SK-N-SH (cell line): ENCODE measurements at regions not wholly inside any gene's neighbourhood (a gene's known extent, or its start where the extent isn't known, plus 50 kb on each side); places are given as distances from the start of the nearest gene placed in this dataset.

Experiments used
- CTCF ChIA-PET: fragments of 300-600, 350-600 bp; formaldehyde crosslinking; extraction: SDS; loops from one replicate; lab custom pipeline; 2021; lab: Yijun Ruan, JAX
- POLR2A ChIA-PET: fragments of 350-600 bp; sonication (Branson Sonifier 250); formaldehyde crosslinking; extraction: SDS; loops from one replicate; lab custom pipeline; 2020; ENCODE audit warnings: antibody characterized with exemption, inconsistent platforms; lab: Yijun Ruan, JAX
- DNase-seq: peaks from one replicate; pipeline ENCODE4 v3.0.0; 2012
- H2AFZ ChIP-seq: fragments of 200-600 bp; sonication (generic); 2 replicates; pipeline ENCODE4 v1.8.1; 2016; ENCODE audit warnings: antibody characterized with exemption, mild to moderate bottlenecking, low read depth
- H3F3A ChIP-seq: fragments of 200-600 bp; sonication (generic); replicated peaks from 2 replicates; pipeline ENCODE3; 2016; ENCODE audit warnings: antibody characterized with exemption, mild to moderate bottlenecking; ENCODE audit not compliant: insufficient read depth
- H3K27ac ChIP-seq, 2 experiments: fragments of 200-500 bp in 1 of 2; fragments of 200-600 bp in 1 of 2; sonication (Bioruptor generic) in 1 of 2; sonication (generic), shearing (Covaris generic) in 1 of 2; 2 replicates each; pipeline versions ENCODE4 v1.5.1 to v1.6.1; 2014 to 2016; ENCODE audit warnings: low read depth in 2 of 2, inconsistent platforms in 1 of 2, low read length in 1 of 2, mild to moderate bottlenecking in 1 of 2, mixed read lengths in 1 of 2
- H3K27me3 ChIP-seq: fragments of 200-600 bp; sonication (generic), shearing (Covaris generic); 2 replicates; pipeline ENCODE4 v1.6.1; 2016; ENCODE audit warnings: mixed run types; ENCODE audit not compliant: insufficient read depth
- H3K36me3 ChIP-seq, 2 experiments: fragments of 200-500 bp in 1 of 2; fragments of 200-600 bp in 1 of 2; sonication (Bioruptor generic) in 1 of 2; sonication (generic) in 1 of 2; replicated peaks in 1 of 2; 2 replicates each; pipeline versions ENCODE3 to v1.5.1; 2014 to 2016; ENCODE audit warnings: low read length in 1 of 2, mild to moderate bottlenecking in 1 of 2; ENCODE audit not compliant: insufficient read depth in 2 of 2, control insufficient read depth in 1 of 2
- H3K4me1 ChIP-seq, 2 experiments: fragments of 200-500 bp in 1 of 2; fragments of 200-600 bp in 1 of 2; sonication (Bioruptor generic) in 1 of 2; sonication (generic), shearing (Covaris generic) in 1 of 2; 2 replicates each; pipeline versions ENCODE4 v1.5.1 to v1.6.1; 2014 to 2016; ENCODE audit warnings: low read depth in 1 of 2, low read length in 1 of 2, mixed run types in 1 of 2; ENCODE audit not compliant: insufficient read depth in 2 of 2, control insufficient read depth in 1 of 2
- H3K4me2 ChIP-seq: fragments of 200-600 bp; sonication (generic), shearing (Covaris generic); 2 replicates; pipeline ENCODE4 v1.6.1; 2017; ENCODE audit warnings: mixed run types
- H3K4me3 ChIP-seq, 2 experiments: fragments of 200-500 bp in 1 of 2; fragments of 200-600 bp in 1 of 2; sonication (Bioruptor generic) in 1 of 2; sonication (generic), shearing (Covaris generic) in 1 of 2; 2 replicates each; pipeline versions ENCODE4 v1.5.1 to v1.8.1; 2014 to 2016; ENCODE audit warnings: low read depth in 2 of 2, inconsistent platforms in 1 of 2, low read length in 1 of 2, mild to moderate bottlenecking in 1 of 2, mixed read lengths in 1 of 2, moderate library complexity in 1 of 2
- H3K79me2 ChIP-seq: fragments of 200-600 bp; sonication (generic); 2 replicates; pipeline ENCODE4 v1.8.1; 2017; ENCODE audit warnings: mild to moderate bottlenecking; ENCODE audit not compliant: insufficient read depth
- H3K9ac ChIP-seq: fragments of 200-600 bp; sonication (generic); 2 replicates; pipeline ENCODE4 v1.6.1; 2017; ENCODE audit warnings: mixed run types
- H3K9me2 ChIP-seq: fragments of 200-600 bp; sonication (generic); 2 replicates; pipeline ENCODE4 v1.6.1; 2017; ENCODE audit warnings: mixed run types
- H3K9me3 ChIP-seq: fragments of 200-600 bp; sonication (generic); 2 replicates; pipeline ENCODE4 v1.6.1; 2017; ENCODE audit warnings: mixed run types, mild to moderate bottlenecking, moderate library complexity
- H4K20me1 ChIP-seq: fragments of 200-600 bp; sonication (generic); 2 replicates; pipeline ENCODE4 v1.6.1; 2017; ENCODE audit warnings: mild to moderate bottlenecking, mixed run types; ENCODE audit not compliant: insufficient read depth
- CTCF ChIP-seq: fragments of 200-600 bp; sonication (generic); IDR thresholded peaks from 2 replicates; pipeline ENCODE4 v1.6.1; 2017; ENCODE audit warnings: antibody characterized with exemption, mild to moderate bottlenecking, moderate library complexity
- FOSL2 ChIP-seq: IDR thresholded peaks from 2 replicates; pipeline ENCODE4 v1.4.0; 2012; ENCODE audit warnings: low read depth, mild to moderate bottlenecking, moderate library complexity, borderline replicate concordance
- GABPA ChIP-seq: IDR thresholded peaks from 2 replicates; pipeline ENCODE4 v1.4.0; 2012; ENCODE audit warnings: low read depth, mild to moderate bottlenecking
- POLR2AphosphoS5 ChIP-seq: IDR thresholded peaks from 2 replicates; pipeline ENCODE4 v1.6.1; 2012; ENCODE audit warnings: low read depth, low read length
- RAD21 ChIP-seq: IDR thresholded peaks from 2 replicates; pipeline ENCODE4 v1.6.1; 2012; ENCODE audit warnings: mild to moderate bottlenecking, low read length
- REST ChIP-seq: IDR thresholded peaks from 2 replicates; pipeline ENCODE4 v1.6.1; 2012; ENCODE audit warnings: mild to moderate bottlenecking, low read depth, low read length, moderate library complexity
- SIN3A ChIP-seq: IDR thresholded peaks from 2 replicates; pipeline ENCODE4 v1.6.1; 2012; ENCODE audit warnings: low read depth, mild to moderate bottlenecking, low read length, moderate library complexity, borderline replicate concordance
- SMC3 ChIP-seq: IDR thresholded peaks from 2 replicates; pipeline ENCODE4 v1.6.1; 2012; ENCODE audit warnings: low read depth, low read length, improper control_type of control experiment
- TCF12 ChIP-seq: IDR thresholded peaks from 2 replicates; pipeline ENCODE4 v1.4.0; 2012
- WGBS: methylation state at CpG from one replicate; pipeline ENCODE4 v1.1.6; 2017; ENCODE audit warnings: low lambda C conversion rate; 5-methylcytosine and 5-hydroxymethylcytosine counted together

- TF ChIP-seq REST (no peak), GABPA (no peak)
Measured at GRCh38 chr7:115680921-115681320, 349.6 kb downstream of the TFEC start (continued).

GRCh38 chr7:115679976-115680375, 350.6 kb downstream of the TFEC start:
- ChIA-PET POLR2A (no interaction called here), CTCF (interaction anchor here (0.6 to 2.8 kb wide), 7 partner anchors 10 to 1653 kb away, joined by 3 to 10 read pairs (median 5); no protein-coding TSS in a partner anchor)

More at GRCh38 chr7:115679976-115680375, 350.6 kb downstream of the TFEC start:
- peak; percentile 4 for DNase-seq
- H3K4me2 ChIP-seq, result no peak overlapping the region
- H3K9ac ChIP-seq, result no peak overlapping the region
- H3K9me3 ChIP-seq, result no peaks in the 10 kb centered on the region
- H2AFZ ChIP-seq, result no peak overlapping the region
- H4K20me1 ChIP-seq, result no peaks in the 10 kb centered on the region
- no peak overlapping the region for H3K4me3 ChIP-seq
- H3F3A ChIP-seq, result no peaks in the 10 kb centered on the region
- peaks cover 14% of the 10 kb centered on the region; the same call in 1 of the 2 replicates for H3K27me3 ChIP-seq
- 5% methylated on average over 2 of the region's 2 CpGs for WGBS
- no peaks in the 10 kb centered on the region for H3K4me1 ChIP-seq
- H3K36me3 ChIP-seq, result no peaks in the 10 kb centered on the region
- TF ChIP-seq SIN3A, result no peak
- TF ChIP-seq POLR2AphosphoS5, result no peak
- TF ChIP-seq GABPA, result no peak
- TF ChIP-seq CTCF, result peak; percentile 69
- no peak for TF ChIP-seq TCF12
- no peak for TF ChIP-seq FOSL2
- TF ChIP-seq RAD21, result peak; percentile 51
- TF ChIP-seq SMC3, result peak; percentile 52
- H3K79me2 ChIP-seq, result no peaks in the 10 kb centered on the region
- H3K27ac ChIP-seq, result no peak overlapping the region
- no peaks in the 10 kb centered on the region for H3K9me2 ChIP-seq
